GM19463 (cell line): ENCODE measurements at regions not wholly inside any gene's neighbourhood (a gene's known extent, or its start where the extent isn't known, plus 50 kb on each side); places are given as distances from the start of the nearest gene placed in this dataset.
"Not testable (repeated sequence)": the region's sequence is repeated elsewhere in the genome, so short reads cannot be mapped to it uniquely, and the experiment has no call there.

Experiments used
- ATAC-seq: cut with Tn5 transposase; IDR thresholded peaks from one replicate; pipeline ENCODE4 v1.9.1; 2021; ENCODE audit warnings: mild to moderate bottlenecking, moderate library complexity; ENCODE audit not compliant: unreplicated experiment

- ATAC-seq = not testable (repeated sequence)
These were observed 676.4 kb upstream of the ZNF337 start for GRCh38 chr20:26373066-26373465.

- ATAC-seq = no peak
These were observed 657.9 kb upstream of the ZNF337 start for GRCh38 chr20:26354511-26354910.

- no peak for ATAC-seq
These were observed 650.7 kb upstream of the ZNF337 start for GRCh38 chr20:26347396-26347795.

GRCh38 chr20:26340460-26341065 is 643.9 kb upstream of the ZNF337 start:
- ATAC-seq = not testable (repeated sequence)

- no peak for ATAC-seq
These were observed 627.5 kb upstream of the ZNF337 start for GRCh38 chr20:26324177-26324576.

- ATAC-seq = no peak
These were observed 618.4 kb upstream of the ZNF337 start for GRCh38 chr20:26315054-26315453.

- not testable (repeated sequence) for ATAC-seq
These were observed 613.1 kb upstream of the ZNF337 start for GRCh38 chr20:26309720-26310119.

GRCh38 chr20:26308961-26309360 is 612.3 kb upstream of the ZNF337 start:
- no peak for ATAC-seq

GRCh38 chr20:26295006-26295405 is 598.4 kb upstream of the ZNF337 start:
- ATAC-seq = no peak

GRCh38 chr20:26288379-26289061 is 591.9 kb upstream of the ZNF337 start:
- ATAC-seq = not testable (repeated sequence)

GRCh38 chr20:26279238-26279637 is 582.6 kb upstream of the ZNF337 start:
- no peak for ATAC-seq

GRCh38 chr20:26277339-26277738 is 580.7 kb upstream of the ZNF337 start:
- no peak for ATAC-seq

GRCh38 chr20:26276554-26277210 is 580.0 kb upstream of the ZNF337 start:
- no peak for ATAC-seq

GRCh38 chr20:26268762-26269161 is 572.1 kb upstream of the ZNF337 start:
- ATAC-seq = not testable (repeated sequence)

- ATAC-seq = not testable (repeated sequence)
These were observed 564.3 kb upstream of the ZNF337 start for GRCh38 chr20:26260925-26261324.

GRCh38 chr20:26252311-26252975 is 555.8 kb upstream of the ZNF337 start:
- ATAC-seq = not testable (repeated sequence)

- not testable (repeated sequence) for ATAC-seq
These were observed 554.7 kb upstream of the ZNF337 start for GRCh38 chr20:26251376-26251775.

- ATAC-seq = not testable (repeated sequence)
These were observed 553.8 kb upstream of the ZNF337 start for GRCh38 chr20:26250249-26251114.

GRCh38 chr20:26243731-26244130 is 547.1 kb upstream of the ZNF337 start:
- no peak for ATAC-seq

GRCh38 chr20:26220609-26221008 is 524.0 kb upstream of the ZNF337 start:
- ATAC-seq = not testable (repeated sequence)

GRCh38 chr20:26219546-26219945 is 522.9 kb upstream of the ZNF337 start:
- ATAC-seq = not testable (repeated sequence)
